K562 (cell line): ENCODE measurements at regions not wholly inside any gene's neighbourhood (a gene's known extent, or its start where the extent isn't known, plus 50 kb on each side); places are given as distances from the start of the nearest gene placed in this dataset.
A peak's percentile ranks its signal among the peaks of the same experiment; 100 is the strongest.

Experiments
- AFF1 ChIP-seq, 2 experiments: fragments of 450-650 bp; IDR thresholded peaks; 2 replicates each; pipeline ENCODE4 v1.6.1; 2018; ENCODE audit warnings: mild to moderate bottlenecking in 2 of 2, low read depth in 1 of 2; ENCODE audit not compliant: partially characterized antibody in 2 of 2
- ARID2 ChIP-seq: fragments of 450-650 bp; IDR thresholded peaks from 2 replicates; pipeline ENCODE4 v1.6.1; 2017; ENCODE audit warnings: antibody characterized with exemption, mild to moderate bottlenecking
- ARNT ChIP-seq, 2 experiments: fragments of 450-650 bp; IDR thresholded peaks; 2 replicates each; pipeline ENCODE4 v1.6.1; 2016; ENCODE audit warnings: mild to moderate bottlenecking in 1 of 2
- ATF1 ChIP-seq, 2 experiments: fragments of 450-650 bp in 1 of 2; IDR thresholded peaks; 2 replicates each; pipeline ENCODE4 v1.6.1; 2016; ENCODE audit warnings: missing compliant biosample characterization in 1 of 2, missing genetic modification characterization in 1 of 2
- BDP1 ChIP-seq: IDR thresholded peaks from 3 replicates; pipeline ENCODE4 v1.6.1; 2011; ENCODE audit not compliant: insufficient read length, insufficient read depth
- CHD4 ChIP-seq: fragments of 200-600 bp; sonication (generic); IDR thresholded peaks from 3 replicates; pipeline ENCODE4 v1.6.1; 2012; ENCODE audit warnings: low read depth, mild to moderate bottlenecking, mixed read lengths, low read length, inconsistent platforms; ENCODE audit not compliant: insufficient read depth, insufficient replicate concordance, poor library complexity, severe bottlenecking
- CREM ChIP-seq: IDR thresholded peaks from 2 replicates; pipeline ENCODE4 v1.6.1; 2014; ENCODE audit warnings: antibody characterized with exemption, low read depth
- DEAF1 ChIP-seq: fragments of 450-650 bp; formaldehyde crosslinking; IDR thresholded peaks from 2 replicates; pipeline ENCODE4 v1.4.0; 2020; ENCODE audit warnings: mild to moderate bottlenecking, moderate library complexity
- DPF2 ChIP-seq: fragments of 450-650 bp; IDR thresholded peaks from 2 replicates; pipeline ENCODE4 v1.6.1; 2016
- KDM1A ChIP-seq, 2 experiments: fragments of 450-650 bp; IDR thresholded peaks; 2 replicates each; pipeline ENCODE4 v1.6.1; 2016; ENCODE audit warnings: mild to moderate bottlenecking in 2 of 2
- KLF13 ChIP-seq: fragments of 450-650 bp; IDR thresholded peaks from 2 replicates; pipeline ENCODE4 v1.6.1; 2016; ENCODE audit warnings: missing genetic modification characterization, low read depth, mild to moderate bottlenecking, missing compliant biosample characterization, moderate library complexity, borderline replicate concordance
- KLF16 ChIP-seq: IDR thresholded peaks from 2 replicates; pipeline ENCODE4 v1.6.1; 2016; ENCODE audit warnings: antibody characterized with exemption
- LARP7 ChIP-seq: fragments of 450-650 bp; IDR thresholded peaks from 2 replicates; pipeline ENCODE4 v1.6.1; 2016
- MAFG ChIP-seq: fragments of 450-650 bp; conservative IDR thresholded peaks from 2 replicates; pipeline ENCODE4 v1.6.1; 2016; ENCODE audit warnings: missing genetic modification characterization, missing compliant biosample characterization
- NFIC ChIP-seq: fragments of 450-650 bp; IDR thresholded peaks from 2 replicates; pipeline ENCODE4 v1.6.1; 2017; ENCODE audit warnings: mild to moderate bottlenecking, inconsistent platforms
- NR2C1 ChIP-seq, 2 experiments: fragments of 450-650 bp; IDR thresholded peaks; 2 replicates each; pipeline ENCODE4 v1.6.1; 2017; ENCODE audit warnings: mild to moderate bottlenecking in 2 of 2, antibody characterized with exemption in 1 of 2, inconsistent platforms in 1 of 2, missing compliant biosample characterization in 1 of 2, missing genetic modification characterization in 1 of 2
- SMARCA4 ChIP-seq: fragments of 450-650 bp; IDR thresholded peaks from 2 replicates; pipeline ENCODE4 v1.6.1; 2016
- TBL1XR1 ChIP-seq, 2 experiments: IDR thresholded peaks; 2 replicates each; pipeline ENCODE4 v1.6.1; 2012; ENCODE audit warnings: improper control_type of control experiment in 2 of 2, low read length in 2 of 2, mild to moderate bottlenecking in 1 of 2
- ZNF311 ChIP-seq: fragments of 250-450 bp; sonication (Bioruptor Pico); IDR thresholded peaks from 2 replicates; pipeline ENCODE4 v1.4.0; 2020; ENCODE audit warnings: mild to moderate bottlenecking, moderate library complexity
- TF ChIP-seq, protein P1 (sequence below), 3 experiments: IDR thresholded peaks in 2 of 3; conservative IDR thresholded peaks in 1 of 3; 2 replicates each; pipeline ENCODE4 v1.5.1; 2011 to 2012; ENCODE audit warnings: low read length in 3 of 3, mild to moderate bottlenecking in 3 of 3, control low read depth in 2 of 3, improper control_type of control experiment in 1 of 3, inconsistent platforms in 1 of 3, low read depth in 1 of 3, mixed read lengths in 1 of 3, moderate library complexity in 1 of 3; ENCODE audit not compliant: insufficient read depth in 2 of 3

- TF ChIP-seq, protein P1, sequence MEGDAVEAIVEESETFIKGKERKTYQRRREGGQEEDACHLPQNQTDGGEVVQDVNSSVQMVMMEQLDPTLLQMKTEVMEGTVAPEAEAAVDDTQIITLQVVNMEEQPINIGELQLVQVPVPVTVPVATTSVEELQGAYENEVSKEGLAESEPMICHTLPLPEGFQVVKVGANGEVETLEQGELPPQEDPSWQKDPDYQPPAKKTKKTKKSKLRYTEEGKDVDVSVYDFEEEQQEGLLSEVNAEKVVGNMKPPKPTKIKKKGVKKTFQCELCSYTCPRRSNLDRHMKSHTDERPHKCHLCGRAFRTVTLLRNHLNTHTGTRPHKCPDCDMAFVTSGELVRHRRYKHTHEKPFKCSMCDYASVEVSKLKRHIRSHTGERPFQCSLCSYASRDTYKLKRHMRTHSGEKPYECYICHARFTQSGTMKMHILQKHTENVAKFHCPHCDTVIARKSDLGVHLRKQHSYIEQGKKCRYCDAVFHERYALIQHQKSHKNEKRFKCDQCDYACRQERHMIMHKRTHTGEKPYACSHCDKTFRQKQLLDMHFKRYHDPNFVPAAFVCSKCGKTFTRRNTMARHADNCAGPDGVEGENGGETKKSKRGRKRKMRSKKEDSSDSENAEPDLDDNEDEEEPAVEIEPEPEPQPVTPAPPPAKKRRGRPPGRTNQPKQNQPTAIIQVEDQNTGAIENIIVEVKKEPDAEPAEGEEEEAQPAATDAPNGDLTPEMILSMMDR (IDR thresholded peaks at IDR 0.05 in 2 of 3, conservative IDR thresholded peaks at IDR 0.05 in 1 of 3; ENCODE audit: insufficient read depth in 2 of 3, low read depth in 1 of 3, low read length in 3 of 3) = peak; percentile 94
- TF ChIP-seq ARNT (IDR thresholded peaks at IDR 0.05) = 0 out of 4 replicates have a peak, but pooled peaks of 1 of the 2 experiments have one; percentile 47
- TF ChIP-seq DEAF1 (CRISPR knock-in tag) = peak; percentile 92
- peak in 1 of 2 experiments; percentile 64; a peak in 1 of 4 replicates for TF ChIP-seq TBL1XR1 (IDR thresholded peaks at IDR 0.05; ENCODE audit: low read length in 2 of 2)
- TF ChIP-seq ZNF311 (CRISPR knock-in tag) = no peak
- peak; percentile 94 for TF ChIP-seq ARID2
- TF ChIP-seq NFIC = 0 out of 2 replicates have a peak, but pooled peaks have one; percentile 31
- 0 out of 2 replicates have a peak, but pooled peaks have one; percentile 7 for TF ChIP-seq SMARCA4
- TF ChIP-seq KLF16 = peak; percentile 5; the same call in 1 of the 2 replicates
- TF ChIP-seq CREM = peak; percentile 79
- no peak for TF ChIP-seq KLF13 (tag)
- no peak for TF ChIP-seq CHD4
- TF ChIP-seq MAFG (tag) = peak; percentile 85
- peak; percentile 34; the same call in 1 of the 2 replicates for TF ChIP-seq NR2C1 (IDR thresholded peaks at IDR 0.05)
- TF ChIP-seq NR2C1 (tag; IDR thresholded peaks at IDR 0.05) = no peak
- no peak for TF ChIP-seq ATF1 (CRISPR knock-in tag; IDR thresholded peaks at IDR 0.05)
- TF ChIP-seq ATF1 (tag; IDR thresholded peaks at IDR 0.05) = peak; percentile 69
- TF ChIP-seq AFF1 (IDR thresholded peaks at IDR 0.05; ENCODE audit: low read depth in 1 of 2, partially characterized antibody in 2 of 2) = peak in 1 of 2 experiments; percentile 13
- 0 out of 2 replicates have a peak, but pooled peaks have one; percentile 17 for TF ChIP-seq DPF2
- TF ChIP-seq BDP1 = no peak
- no peak for TF ChIP-seq LARP7
- TF ChIP-seq KDM1A (IDR thresholded peaks at IDR 0.05) = peak in 1 of 2 experiments; percentile 27; a peak in 1 of 4 replicates
Measured at GRCh38 chr4:143773998-143774895, 73.8 kb upstream of the FREM3 start (continued).
